GM03348 (cell line): ENCODE measurements at regions not wholly inside any gene's neighbourhood (a gene's known extent, or its start where the extent isn't known, plus 50 kb on each side); places are given as distances from the start of the nearest gene placed in this dataset.

ENCODE experiments used
- DNase-seq: peaks from one replicate; pipeline ENCODE4 v3.0.0; 2012; ENCODE audit warnings: low spot score

DNA sequence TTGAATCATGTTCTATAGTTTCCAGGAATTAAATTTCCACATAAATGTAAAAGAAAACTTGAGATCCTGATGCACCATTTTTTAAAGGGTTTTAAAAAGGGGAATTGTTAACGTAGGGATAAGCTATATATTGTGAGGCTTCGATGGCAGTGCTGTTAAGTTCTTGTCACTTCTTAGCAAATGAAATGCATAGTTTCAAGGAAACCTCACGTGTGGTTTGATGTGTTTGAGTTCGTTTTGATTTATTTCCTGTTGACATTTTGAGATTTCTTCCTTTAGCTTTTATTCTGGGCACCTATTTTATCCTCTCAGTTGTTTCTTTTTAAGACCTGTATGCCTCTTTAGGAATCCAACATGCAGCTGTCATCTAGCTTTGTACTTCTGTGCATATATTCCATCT lies 301.0 kb downstream of the DOCK8 start:
- no peak for DNase-seq

DNA sequence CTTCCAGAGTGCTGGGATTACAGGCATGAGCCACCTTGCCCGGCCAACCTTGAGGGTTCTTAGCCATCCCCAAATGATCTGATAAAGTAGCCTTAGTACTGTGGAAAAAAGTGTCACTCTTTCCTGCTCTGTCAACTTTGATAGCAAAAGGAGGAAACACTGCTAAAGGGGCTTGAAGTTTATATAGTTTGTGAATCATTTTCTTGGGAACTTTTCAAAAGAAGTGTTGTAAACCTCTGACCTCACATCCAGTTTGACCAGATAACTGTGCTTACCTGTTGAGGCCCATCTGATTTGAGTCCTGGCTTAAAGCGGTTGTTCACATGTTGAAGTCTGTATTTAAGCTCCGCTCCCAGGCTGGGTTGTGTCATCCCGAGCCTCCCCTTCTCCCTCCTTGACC lies 303.3 kb downstream of the DOCK8 start:
- no peak for DNase-seq

DNA sequence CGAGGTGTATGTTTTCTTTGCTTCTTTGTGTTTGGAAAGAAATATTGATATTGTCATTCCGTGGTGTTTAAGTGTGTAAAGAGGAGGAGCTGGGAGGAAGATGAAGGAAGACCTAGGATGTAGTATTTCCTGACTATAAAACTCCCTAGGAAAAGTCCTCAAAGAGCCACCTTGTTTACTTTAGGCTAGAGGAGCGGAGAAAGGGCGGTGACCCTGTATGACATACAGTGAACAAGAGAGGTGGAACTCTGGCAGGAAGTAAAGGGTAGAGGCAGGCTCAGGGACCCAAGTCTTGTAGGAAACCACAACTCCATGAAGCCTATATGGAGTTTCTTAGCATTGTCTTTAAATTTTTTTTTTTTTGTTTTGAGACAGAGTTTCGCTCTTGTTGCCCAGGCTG lies 303.9 kb downstream of the DOCK8 start:
- DNase-seq, result no peak

- DNase-seq, result no peak
These were observed 304.9 kb downstream of the DOCK8 start for GRCh38 chr9:519579-519978.

DNA sequence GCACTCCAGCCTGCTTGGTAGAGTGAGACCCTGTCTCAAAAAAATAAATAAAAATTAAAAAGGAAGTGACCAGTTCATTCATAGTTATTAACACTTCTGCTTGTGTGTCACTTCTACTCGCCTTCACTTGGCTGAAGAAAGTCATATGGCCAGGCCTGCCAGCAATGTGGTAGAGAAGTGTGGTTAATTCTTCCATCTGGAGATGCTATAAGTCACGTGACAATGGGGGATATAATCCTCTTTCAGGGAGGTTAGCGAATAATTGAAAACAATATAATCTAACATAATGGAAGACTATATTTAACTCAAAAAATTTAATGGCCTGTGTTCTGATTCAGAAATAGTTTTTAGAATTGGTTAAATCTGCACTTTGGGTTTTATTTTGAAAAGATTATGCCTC lies 305.6 kb downstream of the DOCK8 start:
- DNase-seq, result no peak

- no peak for DNase-seq
These were observed 307.5 kb downstream of the DOCK8 start for GRCh38 chr9:522190-522589.

DNA sequence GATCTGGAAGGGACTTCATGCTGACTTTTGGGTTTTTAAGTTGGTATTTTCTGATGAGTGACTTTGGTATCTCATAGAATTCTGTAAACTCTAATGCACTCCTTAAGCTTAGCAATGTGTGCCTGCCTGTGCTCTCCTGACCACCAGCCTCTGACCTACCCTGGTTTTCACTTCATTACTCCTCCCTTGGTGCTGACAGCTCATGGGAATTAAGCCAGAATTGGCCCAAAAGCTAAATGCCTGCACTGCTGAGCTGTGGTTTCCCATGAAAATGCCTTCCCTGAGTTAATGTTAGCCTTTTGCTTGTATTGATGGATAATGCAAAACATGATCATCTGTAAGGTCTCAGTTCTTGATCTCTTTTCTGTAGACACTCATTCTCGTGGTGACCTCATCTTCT lies 308.0 kb downstream of the DOCK8 start:
- DNase-seq, result no peak

- no peak for DNase-seq
These were observed 308.8 kb downstream of the DOCK8 start for GRCh38 chr9:523444-523843.

- no peak for DNase-seq
These were observed 309.3 kb downstream of the DOCK8 start for GRCh38 chr9:524008-524407.

GRCh38 chr9:526904-527591 lies 312.4 kb downstream of the DOCK8 start:
- no peak for DNase-seq

- no peak for DNase-seq
These were observed 311.8 kb upstream of the DMRT1 start for GRCh38 chr9:529731-530130.

- no peak for DNase-seq
These were observed 310.8 kb upstream of the DMRT1 start for GRCh38 chr9:530681-531080.

DNA sequence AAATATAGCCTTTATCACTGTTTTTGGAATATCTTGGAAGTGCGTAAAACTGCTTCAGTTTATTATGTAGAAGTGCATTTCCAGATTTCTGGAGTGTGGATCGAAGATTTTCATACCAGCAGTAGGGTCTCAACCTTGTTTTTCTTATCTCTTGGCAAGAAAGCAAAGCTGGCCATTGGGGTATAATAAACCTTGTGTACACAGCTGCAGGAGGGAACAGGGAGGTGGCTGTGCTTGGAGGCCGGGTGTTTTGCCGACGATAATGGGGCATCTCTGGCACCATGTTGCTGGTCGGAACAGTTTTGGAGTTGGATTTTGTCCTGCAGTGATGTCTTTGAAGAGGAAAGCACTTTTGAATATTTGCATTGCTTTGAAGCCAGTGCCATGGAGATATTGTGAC lies 308.8 kb upstream of the DMRT1 start:
- DNase-seq, result no peak

GRCh38 chr9:534886-535285 lies 306.6 kb upstream of the DMRT1 start:
- DNase-seq, result no peak

- no peak for DNase-seq
These were observed 306.1 kb upstream of the DMRT1 start for GRCh38 chr9:535356-535755.

DNA sequence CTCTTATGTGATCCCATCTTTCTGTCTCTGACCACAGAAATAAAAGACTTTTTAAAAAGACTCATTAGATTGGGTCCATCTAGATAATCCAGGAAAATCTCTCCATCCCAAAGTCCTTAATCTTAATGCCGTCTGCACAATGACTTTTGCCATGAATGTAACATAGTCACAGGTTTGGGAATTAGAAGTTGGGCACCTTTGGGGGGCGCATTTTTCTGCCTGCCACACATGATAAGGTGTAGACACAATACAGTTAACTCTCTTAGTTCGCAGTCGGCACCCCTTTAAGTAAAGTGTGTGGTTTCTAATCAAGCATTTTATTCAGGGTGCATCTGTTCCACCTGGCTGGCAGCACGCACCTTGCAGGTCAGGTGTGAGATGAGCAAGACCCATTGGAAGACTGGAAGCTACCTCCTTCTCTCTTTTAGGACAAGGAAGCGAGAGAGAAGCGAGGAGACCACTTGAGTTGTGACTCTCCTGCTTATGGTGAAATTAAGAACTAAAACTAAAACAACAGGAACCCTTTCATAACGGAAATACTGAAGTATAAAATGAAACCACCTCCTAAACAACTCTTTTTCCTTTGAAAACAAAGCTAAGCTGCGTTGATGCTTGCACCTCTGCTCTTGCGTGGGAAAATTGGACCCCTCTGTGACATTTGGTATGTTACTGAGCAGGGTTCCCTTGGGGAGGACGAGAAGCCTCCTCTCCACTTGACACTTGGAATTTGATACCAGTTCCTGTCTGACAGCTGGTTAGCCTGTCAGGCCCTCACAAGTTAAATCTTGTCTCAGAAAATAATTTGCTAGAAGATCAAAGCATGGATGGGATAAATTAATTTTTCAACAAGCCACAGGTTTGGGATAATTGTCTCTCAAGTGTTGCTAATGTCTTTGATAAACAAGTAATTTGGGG lies 304.6 kb upstream of the DMRT1 start:
- no peak for DNase-seq

DNA sequence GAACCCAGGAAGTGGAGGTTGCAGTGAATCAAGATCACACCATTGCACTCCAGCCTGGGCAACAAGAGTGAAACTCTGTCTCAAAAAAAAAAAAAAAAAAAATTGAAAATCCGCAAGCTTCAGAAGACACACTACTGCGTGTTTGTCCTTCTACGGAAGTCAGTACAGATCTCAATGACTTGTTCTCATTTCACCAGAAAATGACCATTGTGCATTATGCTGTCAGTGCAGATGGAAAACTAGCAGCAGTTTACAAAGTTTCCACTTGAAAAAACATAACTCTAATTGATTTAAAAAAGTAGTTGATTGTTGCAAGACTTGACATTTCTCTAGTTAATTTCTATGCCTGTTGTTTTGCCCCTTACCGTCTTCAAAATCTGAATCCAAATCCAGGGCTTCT lies 298.0 kb upstream of the DMRT1 start:
- DNase-seq, result no peak

DNA sequence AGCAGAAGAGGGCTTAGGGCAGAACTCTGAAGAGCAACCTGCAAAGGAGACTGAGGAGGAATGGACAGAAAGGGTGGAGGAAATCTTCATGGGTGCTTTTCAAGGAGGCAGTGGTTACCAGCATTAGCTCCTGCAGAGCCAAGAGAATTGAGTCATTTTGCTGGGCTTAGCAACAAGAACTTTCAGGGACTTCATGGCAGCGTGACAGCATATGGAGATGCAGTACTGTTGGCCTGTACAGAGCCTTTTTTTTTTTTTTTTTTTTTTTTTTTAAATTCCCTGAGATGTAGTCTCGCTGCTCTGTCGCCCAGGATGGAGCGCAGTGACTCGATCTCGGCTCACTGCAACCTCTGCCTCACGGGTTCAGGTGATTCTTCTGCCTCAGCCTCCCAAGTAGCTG lies 296.0 kb upstream of the DMRT1 start:
- DNase-seq, result no peak

GRCh38 chr9:546235-546634 lies 295.3 kb upstream of the DMRT1 start:
- DNase-seq, result no peak

GRCh38 chr9:546797-547223 lies 294.7 kb upstream of the DMRT1 start:
- DNase-seq, result peak; percentile 16

GRCh38 chr9:547314-547713 lies 294.2 kb upstream of the DMRT1 start:
- DNase-seq, result no peak

DNA sequence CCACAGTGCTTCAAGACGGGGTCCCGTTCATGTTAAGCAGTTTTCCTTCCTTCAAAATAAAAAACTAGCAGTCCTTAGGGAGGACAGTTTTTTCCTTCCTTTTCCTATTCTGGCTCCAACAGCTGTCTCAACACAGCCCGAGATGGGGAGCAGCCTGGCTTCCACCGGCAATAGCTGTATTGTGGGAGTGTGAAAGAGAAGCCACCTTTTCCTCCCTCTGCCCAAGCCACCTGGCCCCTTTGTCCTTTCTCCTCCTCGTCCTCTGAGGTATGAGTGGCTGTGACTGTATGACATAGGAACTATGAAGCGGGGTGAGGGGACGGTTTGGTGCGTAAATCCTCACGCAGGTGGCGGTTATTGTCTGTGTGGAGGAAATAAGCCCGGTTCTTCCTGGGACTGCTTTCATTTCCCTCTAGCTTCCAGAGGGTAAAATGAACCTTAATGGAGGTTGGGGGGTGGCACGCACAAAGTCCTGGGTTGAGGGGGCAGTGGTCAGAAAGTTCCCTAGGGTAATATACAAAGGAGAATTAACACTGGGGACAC lies 292.0 kb upstream of the DMRT1 start:
- DNase-seq, result no peak

DNA sequence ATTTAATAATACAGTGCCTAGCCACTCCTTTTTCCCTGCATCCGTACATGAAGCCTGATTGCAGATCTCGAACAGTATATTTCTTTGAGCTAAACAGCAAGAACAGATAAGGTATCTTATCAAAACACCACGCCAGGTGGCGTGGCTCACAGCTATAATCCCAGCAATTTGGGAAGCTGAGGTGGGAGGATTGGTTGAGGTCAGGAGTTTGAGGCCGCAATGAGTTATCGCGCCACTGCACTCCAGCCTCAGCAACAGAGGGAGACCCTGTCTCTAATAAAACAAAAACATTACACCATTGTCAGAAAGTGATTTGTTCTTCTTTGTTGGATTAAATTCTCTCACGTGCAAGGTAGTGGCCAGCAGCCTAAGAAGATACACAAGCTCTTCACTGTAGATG lies 291.2 kb upstream of the DMRT1 start:
- DNase-seq, result no peak
